Heart right ventricle (tissue), 16 donors: ENCODE measurements at regions not wholly inside any gene's neighbourhood (a gene's known extent, or its start where the extent isn't known, plus 50 kb on each side); places are given as distances from the start of the nearest gene placed in this dataset.

ENCODE experiments used
- ATAC-seq, 8 donors: fragments of 200-7000 bp; cut with Tn5 transposase; one replicate each; pipeline ENCODE4 v1.9.1; 2020; ENCODE audit warnings: mild to moderate bottlenecking in 8 of 8, moderate library complexity in 8 of 8, moderate number of reproducible peaks in 1 of 8
- DNase-seq, 2 donors: peaks; one replicate each; pipeline ENCODE4 v3.0.0-alpha.2; 2020
- H3K27ac ChIP-seq, 10 donors: fragments of 200-600 bp; sonication (generic) in 2 of 10; one replicate each; pipeline versions ENCODE4 v1.5.0 to v1.8.0; 2020 to 2022; ENCODE audit warnings: mild to moderate bottlenecking in 3 of 10
- H3K27me3 ChIP-seq, 7 donors: fragments of 200-600 bp; one replicate each; pipeline ENCODE4 v1.8.0; 2021 to 2022; ENCODE audit warnings: mild to moderate bottlenecking in 2 of 7
- H3K36me3 ChIP-seq, 9 donors: fragments of 200-600 bp; sonication (generic) in 1 of 9; one replicate each; pipeline versions ENCODE4 v1.5.0 to v1.8.0; 2020 to 2022; ENCODE audit warnings: mild to moderate bottlenecking in 2 of 9
- H3K4me1 ChIP-seq, 9 donors: fragments of 200-600 bp; sonication (generic) in 1 of 9; one replicate each; pipeline versions ENCODE4 v1.5.0 to v1.8.0; 2020 to 2022; ENCODE audit warnings: mild to moderate bottlenecking in 4 of 9
- H3K4me3 ChIP-seq, 10 donors: fragments of 200-600 bp; sonication (generic) in 2 of 10; one replicate each; pipeline versions ENCODE4 v1.5.0 to v1.8.0; 2020 to 2022; ENCODE audit warnings: mild to moderate bottlenecking in 7 of 10, moderate library complexity in 2 of 10
- H3K9me3 ChIP-seq, 11 donors: fragments of 200-600 bp in 10 of 11; sonication (generic) in 2 of 11; one replicate each; pipeline versions ENCODE4 v1.5.0 to v1.8.0; 2013 to 2022; ENCODE audit warnings: mild to moderate bottlenecking in 2 of 11, control low read depth in 1 of 11, moderate library complexity in 1 of 11
- CTCF ChIP-seq, 9 donors: fragments of 200-600 bp; sonication (generic) in 2 of 9; IDR thresholded peaks; one replicate each; pipeline versions ENCODE4 v1.5.0 to v1.8.0; 2021 to 2022; ENCODE audit warnings: antibody characterized with exemption in 9 of 9, mild to moderate bottlenecking in 5 of 9, moderate library complexity in 1 of 9
- WGBS, 2 donors: extraction: QIAGEN DNeasy Blood & Tissue Kit; methylation state at CpG; one replicate each; pipeline ENCODE4 v1.1.7; 2013; ENCODE audit warnings: inconsistent platforms in 1 of 2; 5-methylcytosine and 5-hydroxymethylcytosine counted together
- intact Hi-C, 10 donors: fragments of 100-400 bp; cut with DNase I; formaldehyde crosslinking; loops; one replicate each; pipeline versions ENCODE4 v1.11.1 to v1.14.2; 2022
- donor health status: Arrhythmogenic right ventricular cardiomyopathy.
- donor health status: ischemic (EF 13 %, LVEDD 7.1; RV severe dilation, severe dysfunction).
- donor health status: healthy with polysubstance abuse.
- donor health status: DM: no; HTN: yes; CAD: no.
- donor health status: DM: no; HTN: no; CAD: no.
- donor health status: ischemic (EF 25% LVEDD 6.9; RV normal size, moderate dysfunction).
- donor health status: ischemic (EF 25% LVEDD 5.7; RV mildly dilated, moderate dysfunction).
- donor health status: healthy.
- donor health status: DM: yes; HTN: yes; CAD: no.
- donor health status: Ischemic cardiomyopathy.
- donor health status: ischemic (EF 35%, LVEDD 5.7; RV mildly dilated, moderate dysfunction).
- donor health status: nonischemic (EF 11% LVEDD 7.7; RV severe dilation, severe dysfunction).
- donor health status: DM: yes; HTN: yes; CAD: no.
- donor health status: PGD.
- donor health status: ischemic (EF 29% LVEDD 5.4; RV normal size, mild dysfunction).
- donor health status: nonischemic (EF 23%, LVEDD 6.1; RV moderate dilation, normal function).

GRCh38 chr5:167638816-167639215 lies 652.6 kb upstream of the WWC1 start:
- ATAC-seq: no peak
- 70 to 72% methylated on average over 2 of the region's 2 CpGs for WGBS, 2 donors
- TF ChIP-seq CTCF (IDR thresholded peaks at IDR 0.05): no peak
- Histone ChIP-seq H3K9me3 (no peaks in the 10 kb centered on the region), H3K4me1 (peaks cover 0 to 11% (median 0%) of the 10 kb centered on the region in 9 donors), H3K27ac (no peak overlapping the region), H3K27me3 (no peaks in the 10 kb centered on the region), H3K36me3 (no peaks in the 10 kb centered on the region), H3K4me3 (no peak overlapping the region)
- intact Hi-C loops: no loop called here
- DNase-seq: no peak

DNA sequence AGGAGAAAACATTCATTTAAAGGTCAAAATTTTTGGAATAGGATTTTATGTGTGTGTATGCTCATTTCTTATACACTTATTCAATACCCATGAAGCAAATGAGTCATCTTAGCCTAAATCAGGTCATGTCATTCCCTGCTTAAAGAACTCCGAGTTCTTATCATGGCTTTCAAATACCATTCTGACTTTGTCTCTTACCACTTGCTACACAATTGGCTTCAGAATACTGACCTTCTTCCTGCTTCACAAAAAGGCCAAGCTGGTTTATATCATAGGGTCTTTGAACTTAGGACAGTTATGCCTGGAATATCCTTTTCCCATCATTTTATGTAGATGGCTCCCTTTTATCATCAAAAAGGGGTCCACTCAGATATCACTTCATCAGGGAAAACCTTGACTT lies 652.2 kb upstream of the WWC1 start:
- no peak overlapping the region for H3K4me3 ChIP-seq
- no peaks in the 10 kb centered on the region for H3K27me3 ChIP-seq
- peaks cover 0 to 11% (median 0%) of the 10 kb centered on the region in 9 donors for H3K4me1 ChIP-seq
- no peaks in the 10 kb centered on the region for H3K9me3 ChIP-seq
- DNase-seq (no peak), ATAC-seq (peak in 2 of 8 donors; percentile 37 to 67)
- TF ChIP-seq CTCF (IDR thresholded peaks at IDR 0.05): no peak
- H3K36me3 ChIP-seq: no peaks in the 10 kb centered on the region
- intact Hi-C loops: no loop called here
- no peak overlapping the region for H3K27ac ChIP-seq
- 11 to 37% methylated on average over 1 of the region's 1 CpG for WGBS, 2 donors

- no peak for TF ChIP-seq CTCF (IDR thresholded peaks at IDR 0.05)
- DNase-seq (no peak), ATAC-seq (no peak)
- H3K9me3 ChIP-seq: no peaks in the 10 kb centered on the region
- H3K4me1 ChIP-seq: peaks cover 0 to 11% (median 0%) of the 10 kb centered on the region in 9 donors
- no peaks in the 10 kb centered on the region for H3K27me3 ChIP-seq
- H3K4me3 ChIP-seq: no peak overlapping the region
- H3K36me3 ChIP-seq: no peaks in the 10 kb centered on the region
- H3K27ac ChIP-seq: no peak overlapping the region
- intact Hi-C loops: no loop called here
These were observed 651.7 kb upstream of the WWC1 start for GRCh38 chr5:167639766-167640165.

DNA sequence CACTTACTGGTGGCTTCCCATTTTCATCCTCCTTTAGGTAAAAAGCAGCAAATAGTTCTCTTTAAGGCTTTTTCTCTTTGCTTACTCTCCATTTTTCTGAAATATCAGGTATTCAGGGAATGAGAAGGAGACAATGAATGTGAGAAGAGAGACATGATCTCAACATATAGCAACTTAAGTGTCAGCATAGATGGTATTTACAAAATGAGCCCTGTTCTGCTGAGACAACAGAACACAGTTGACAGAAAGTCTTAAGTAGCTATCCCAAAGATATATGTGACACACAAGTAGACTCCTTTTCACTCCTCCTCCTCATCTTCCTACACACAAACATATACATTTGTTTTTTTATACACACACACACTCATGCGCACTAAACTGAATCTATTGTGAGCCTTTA lies 649.3 kb upstream of the WWC1 start:
- Histone ChIP-seq H3K9me3 (no peaks in the 10 kb centered on the region), H3K36me3 (no peaks in the 10 kb centered on the region), H3K4me3 (no peak overlapping the region), H3K27me3 (no peaks in the 10 kb centered on the region), H3K27ac (no peak overlapping the region), H3K4me1 (peaks cover 0 to 17% (median 0%) of the 10 kb centered on the region in 9 donors)
- intact Hi-C loops: no loop called here
- ATAC-seq: no peak
- TF ChIP-seq CTCF (IDR thresholded peaks at IDR 0.05): no peak
- WGBS, 2 donors: 99 to 100% methylated on average over 1 of the region's 1 CpG
- DNase-seq: no peak
